K562 (cell line): ENCODE measurements at regions not wholly inside any gene's neighbourhood (a gene's known extent, or its start where the extent isn't known, plus 50 kb on each side); places are given as distances from the start of the nearest gene placed in this dataset.

ENCODE experiments used
- ATAC-seq: fragments of 200-7000 bp; cut with Tn5 transposase; 3 replicates; pipeline ENCODE4 v1.9.1; 2020; ENCODE audit warnings: moderate library complexity
- BruUV-seq: library from RNA; stranded (reverse); fragments of 400-500 nt; replicated peaks from 2 replicates; lab custom pipeline; 2021; lab: Mats Ljungman, UMichigan
- CTCF ChIA-PET: fragments of 300-600 bp; formaldehyde crosslinking; extraction: SDS; loops from one replicate; lab custom pipeline; 2021; ENCODE audit warnings: low intra/inter-chr PET ratio; lab: Yijun Ruan, JAX
- POLR2A ChIA-PET: fragments of 300-600, 350-650 bp; sonication (Branson Sonifier 250); formaldehyde crosslinking; extraction: SDS; loops from one replicate; lab custom pipeline; 2021; ENCODE audit warnings: antibody characterized with exemption, inconsistent platforms; lab: Yijun Ruan, JAX
- DNase-seq, 4 experiments: peaks; one replicate each; pipeline versions ENCODE4 v3.0.0 to v3.0.0-alpha.2; 2011 to 2018; ENCODE audit warnings: low spot score in 3 of 4, mixed read lengths in 3 of 4; ENCODE audit errors: extremely low read depth in 1 of 4
- FAIRE-seq: peaks from 2 replicates; lab custom pipeline; 2011; peaks lifted over from hg19 to GRCh38; lab: Jason Lieb, UNC
- H2AFZ ChIP-seq: 2 replicates; pipeline ENCODE4 v1.6.0; 2011; ENCODE audit warnings: low read depth, low read length, control low read depth, inconsistent platforms
- H3K27ac ChIP-seq: fragments of 200-600 bp; 3 replicates; pipeline ENCODE4 v1.8.0; 2011; ENCODE audit warnings: low read depth, mild to moderate bottlenecking, control low read depth, inconsistent platforms, low read length, moderate library complexity, mixed read lengths; ENCODE audit errors: extremely low read depth
- H3K27me3 ChIP-seq, 2 experiments: fragments of 300-600 bp in 1 of 2; 2 replicates in 1 of 2; 3 replicates in 1 of 2; pipeline versions ENCODE4 v1.6.0 to v1.8.0; 2011; ENCODE audit warnings: inconsistent platforms in 2 of 2, low read length in 2 of 2, mild to moderate bottlenecking in 1 of 2, mixed read lengths in 1 of 2, moderate library complexity in 1 of 2; ENCODE audit not compliant: control insufficient read depth in 2 of 2, insufficient read depth in 2 of 2
- H3K36me3 ChIP-seq: fragments of 300-600 bp; 3 replicates; pipeline ENCODE4 v1.8.0; 2011; ENCODE audit warnings: mild to moderate bottlenecking, low read length, inconsistent platforms; ENCODE audit not compliant: control insufficient read depth, insufficient read depth
- H3K4me1 ChIP-seq, 2 experiments: fragments of 200-600 bp in 1 of 2; replicated peaks in 1 of 2; 2 replicates in 1 of 2; 3 replicates in 1 of 2; pipeline versions ENCODE4 v1.5.1 to v1.8.0; 2011; ENCODE audit warnings: inconsistent platforms in 2 of 2, low read length in 2 of 2, mild to moderate bottlenecking in 1 of 2, mixed read lengths in 1 of 2, moderate library complexity in 1 of 2; ENCODE audit not compliant: control insufficient read depth in 2 of 2, insufficient read depth in 2 of 2
- H3K4me2 ChIP-seq: 2 replicates; pipeline ENCODE4 v1.6.1; 2011; ENCODE audit warnings: low read length, control low read depth, inconsistent platforms, mixed read lengths; ENCODE audit not compliant: insufficient read depth
- H3K4me3 ChIP-seq: fragments of 200-600 bp; sonication (generic), shearing (Covaris generic); 2 replicates; pipeline ENCODE4 v1.5.1; 2016; ENCODE audit warnings: control low read depth, inconsistent platforms
- H3K79me2 ChIP-seq: fragments of 200-600 bp; 3 replicates; pipeline ENCODE4 v1.8.0; 2011; ENCODE audit warnings: low read length, inconsistent platforms; ENCODE audit not compliant: control insufficient read depth, insufficient read depth
- H3K9ac ChIP-seq, 2 experiments: 2 replicates each; pipeline versions ENCODE4 v1.6.0 to v1.6.1; 2011; ENCODE audit warnings: low read depth in 2 of 2, low read length in 2 of 2, control low read depth in 1 of 2, inconsistent platforms in 1 of 2, mild to moderate bottlenecking in 1 of 2, mixed read lengths in 1 of 2; ENCODE audit not compliant: insufficient read depth in 1 of 2
- H3K9me1 ChIP-seq: one replicate; pipeline ENCODE4 v1.6.0; 2011; ENCODE audit warnings: inconsistent platforms, mild to moderate bottlenecking, low read length, moderate library complexity; ENCODE audit not compliant: control insufficient read depth, insufficient read depth
- H3K9me3 ChIP-seq: replicated peaks from 2 replicates; pipeline ENCODE4 v1.5.1; 2011; ENCODE audit warnings: low read depth, low read length, inconsistent platforms; ENCODE audit not compliant: control insufficient read depth, insufficient read depth
- H4K20me1 ChIP-seq: replicated peaks from 2 replicates; pipeline ENCODE4 v1.6.1; 2011; ENCODE audit warnings: low read length, inconsistent platforms, mixed read lengths; ENCODE audit not compliant: control insufficient read depth, insufficient read depth
- ATF3 ChIP-seq, 2 experiments: fragments of 450-650 bp in 1 of 2; sonication (generic) in 1 of 2; formaldehyde crosslinking in 1 of 2; IDR thresholded peaks in 1 of 2; conservative IDR thresholded peaks in 1 of 2; 2 replicates each; pipeline versions ENCODE4 v1.6.1 to v1.8.1; 2016 to 2023; ENCODE audit warnings: mild to moderate bottlenecking in 2 of 2, moderate library complexity in 2 of 2, inconsistent platforms in 1 of 2, missing genetic modification reagents in 1 of 2
- CLOCK ChIP-seq: fragments of 250-450 bp; sonication (Bioruptor Pico); IDR thresholded peaks from 2 replicates; pipeline ENCODE4 v1.4.0; 2020; ENCODE audit warnings: mild to moderate bottlenecking, moderate library complexity, borderline replicate concordance
- E2F3 ChIP-seq: fragments of 250-450 bp; sonication (Bioruptor Pico); IDR thresholded peaks from 2 replicates; pipeline ENCODE4 v1.4.0; 2020; ENCODE audit warnings: mild to moderate bottlenecking
- FOS ChIP-seq: IDR thresholded peaks from 3 replicates; pipeline ENCODE4 v1.6.1; 2011; ENCODE audit not compliant: insufficient read length; ENCODE audit errors: extremely low read depth
- IRF9 ChIP-seq: fragments of 450-650 bp; IDR thresholded peaks from 2 replicates; pipeline ENCODE4 v1.6.1; 2016; ENCODE audit warnings: missing biosample characterization, missing genetic modification characterization
- NFRKB ChIP-seq: fragments of 450-650 bp; IDR thresholded peaks from 2 replicates; pipeline ENCODE4 v1.6.1; 2016; ENCODE audit warnings: low read depth
- RBBP5 ChIP-seq: fragments of 200-600 bp; sonication (generic); IDR thresholded peaks from 2 replicates; pipeline ENCODE4 v1.6.1; 2012; ENCODE audit warnings: borderline replicate concordance, mild to moderate bottlenecking, low read length, control low read depth, inconsistent platforms; ENCODE audit not compliant: insufficient read depth, poor library complexity, severe bottlenecking
- TRIM25 ChIP-seq: fragments of 450-650 bp; IDR thresholded peaks from 2 replicates; pipeline ENCODE4 v1.7.0; 2016; ENCODE audit warnings: borderline replicate concordance
- ZFX ChIP-seq: sonication (generic); formaldehyde crosslinking; IDR thresholded peaks from 2 replicates; pipeline ENCODE4 v1.8.0; 2022; ENCODE audit warnings: mild to moderate bottlenecking, missing genetic modification reagents, moderate library complexity
- WGBS: fragments of 100-300 bp; shearing (Covaris generic); methylation state at CpG from one replicate; pipeline ENCODE4 v1.1.6; 2016; ENCODE audit warnings: low coverage, mixed read lengths; ENCODE audit not compliant: insufficient coverage; ENCODE audit errors: missing lambda C conversion rate; 5-methylcytosine and 5-hydroxymethylcytosine counted together
- in situ Hi-C: fragments of 300-500 bp; cut with MboI; formaldehyde crosslinking; loops from 4 replicates; pipeline ENCODE4 v1.15.0; 2018; ENCODE audit warnings: inconsistent platforms, mixed read lengths
- intact Hi-C: fragments of 100-400 bp; cut with micrococcal nuclease; formaldehyde crosslinking; loops from 2 replicates; pipeline ENCODE4 v1.14.2; 2022

- H3K27me3 ChIP-seq: no peaks in the 10 kb centered on the region
- no peak overlapping the region for H3K4me3 ChIP-seq
- no peaks in the 10 kb centered on the region for H3K36me3 ChIP-seq
- FAIRE-seq (no peak), ATAC-seq (no peak), DNase-seq (no peak)
- H3K9ac ChIP-seq: no peak overlapping the region
- H3K79me2 ChIP-seq: no peaks in the 10 kb centered on the region
- H3K4me1 ChIP-seq: no peaks in the 10 kb centered on the region
- H3K9me1 ChIP-seq: no peaks in the 10 kb centered on the region
- no peak overlapping the region for H3K4me2 ChIP-seq
- no TSS peak for BruUV-seq
- in situ Hi-C loops: no loop called here
- ChIA-PET POLR2A (no interaction called here), CTCF (no interaction called here)
- no peak overlapping the region for H2AFZ ChIP-seq
- no peak overlapping the region for H3K27ac ChIP-seq
- H3K9me3 ChIP-seq: no peaks in the 10 kb centered on the region
- intact Hi-C loops: no loop called here
- 0% methylated on average over 4 of the region's 4 CpGs for WGBS
- H4K20me1 ChIP-seq: no peaks in the 10 kb centered on the region; the same call in 1 of the 2 replicates
- TF ChIP-seq NFRKB: no peak
- no peak for TF ChIP-seq TRIM25
- no peak for TF ChIP-seq FOS
- no peak for TF ChIP-seq E2F3
- TF ChIP-seq IRF9: no peak
- no peak for TF ChIP-seq ATF3 (IDR thresholded peaks at IDR 0.05)
- TF ChIP-seq ATF3 (CRISPR knock-in tag; conservative IDR thresholded peaks at IDR 0.05): no peak
- TF ChIP-seq RBBP5: no peak
- no peak for TF ChIP-seq CLOCK (CRISPR knock-in tag)
- TF ChIP-seq ZFX (CRISPR knock-in tag): no peak
These were observed 497.7 kb downstream of the FUT8 start for GRCh38 chr14:65910108-65910786.
